ENCODE measurements at regions not wholly inside any gene's neighbourhood (a gene's known extent, or its start where the extent isn't known, plus 50 kb on each side); places are given as distances from the start of the nearest gene placed in this dataset.

GRCh38 chr6:21965953-21966539 is 330.8 kb downstream of the PRL start:
- in situ Hi-C loops (cut with MboI): no loop called here
- no peak overlapping the region for H2AFZ ChIP-seq
- H3F3A ChIP-seq (ENCODE audit: insufficient read depth): no peaks in the 10 kb centered on the region
- H3K4me3 ChIP-seq: no peak overlapping the region
- no peaks in the 10 kb centered on the region for H4K20me1 ChIP-seq (ENCODE audit: insufficient read depth)
- no peaks in the 10 kb centered on the region for H3K4me1 ChIP-seq (ENCODE audit: insufficient read depth)
- H3K36me3 ChIP-seq (ENCODE audit: low read depth): no peaks in the 10 kb centered on the region
- TF ChIP-seq EZH2phosphoT487 (IDR thresholded peaks at IDR 0.05; ENCODE audit: insufficient read depth, low read depth) (no peak), EZH2 (IDR thresholded peaks at IDR 0.05; ENCODE audit: insufficient read depth, poor library complexity, severe bottlenecking) (no peak)
- no peak for DNase-seq
- no peak overlapping the region for H3K27ac ChIP-seq
- WGBS, 2 experiments (ENCODE audit: low coverage in 1 of 2, low lambda C conversion rate in 2 of 2, missing lambda C conversion rate in 2 of 2): 86 to 88% methylated on average over 8 of the region's 8 CpGs
- H3K9me2 ChIP-seq (ENCODE audit: insufficient read depth): no peaks in the 10 kb centered on the region
- H3K79me2 ChIP-seq (ENCODE audit: insufficient read depth): no peaks in the 10 kb centered on the region
- no peak overlapping the region for H3K4me2 ChIP-seq (ENCODE audit: unreplicated experiment)
- H3K9me3 ChIP-seq (ENCODE audit: low read depth): no peaks in the 10 kb centered on the region
- H3K9ac ChIP-seq: no peak overlapping the region
- no peaks in the 10 kb centered on the region for H3K27me3 ChIP-seq (replicated peaks; ENCODE audit: insufficient read depth)

- no peaks in the 10 kb centered on the region for H3K9me3 ChIP-seq (ENCODE audit: low read depth)
- no peak for DNase-seq
- H3K9me2 ChIP-seq (ENCODE audit: insufficient read depth): no peaks in the 10 kb centered on the region
- no peaks in the 10 kb centered on the region for H3K4me1 ChIP-seq (ENCODE audit: insufficient read depth)
- no peaks in the 10 kb centered on the region for H3F3A ChIP-seq (ENCODE audit: insufficient read depth)
- H4K20me1 ChIP-seq (ENCODE audit: insufficient read depth): no peaks in the 10 kb centered on the region
- no peak for TF ChIP-seq EZH2phosphoT487 (IDR thresholded peaks at IDR 0.05; ENCODE audit: insufficient read depth, low read depth)
- no peak for TF ChIP-seq EZH2 (IDR thresholded peaks at IDR 0.05; ENCODE audit: insufficient read depth, poor library complexity, severe bottlenecking)
- WGBS, 2 experiments (ENCODE audit: low coverage in 1 of 2, low lambda C conversion rate in 2 of 2, missing lambda C conversion rate in 2 of 2): 46 to 48% methylated on average over 9 of the region's 9 CpGs
- no peaks in the 10 kb centered on the region for H3K27me3 ChIP-seq (replicated peaks; ENCODE audit: insufficient read depth)
- no peak overlapping the region for H3K4me2 ChIP-seq (ENCODE audit: unreplicated experiment)
- H3K9ac ChIP-seq: no peak overlapping the region
- no peaks in the 10 kb centered on the region for H3K36me3 ChIP-seq (ENCODE audit: low read depth)
- H3K79me2 ChIP-seq (ENCODE audit: insufficient read depth): no peaks in the 10 kb centered on the region
- H2AFZ ChIP-seq: no peak overlapping the region
- H3K27ac ChIP-seq: no peak overlapping the region
- H3K4me3 ChIP-seq: no peak overlapping the region
- in situ Hi-C loops (cut with MboI): no loop called here
Observed at GRCh38 chr6:21967056-21967974, 329.5 kb downstream of the PRL start.

DNA sequence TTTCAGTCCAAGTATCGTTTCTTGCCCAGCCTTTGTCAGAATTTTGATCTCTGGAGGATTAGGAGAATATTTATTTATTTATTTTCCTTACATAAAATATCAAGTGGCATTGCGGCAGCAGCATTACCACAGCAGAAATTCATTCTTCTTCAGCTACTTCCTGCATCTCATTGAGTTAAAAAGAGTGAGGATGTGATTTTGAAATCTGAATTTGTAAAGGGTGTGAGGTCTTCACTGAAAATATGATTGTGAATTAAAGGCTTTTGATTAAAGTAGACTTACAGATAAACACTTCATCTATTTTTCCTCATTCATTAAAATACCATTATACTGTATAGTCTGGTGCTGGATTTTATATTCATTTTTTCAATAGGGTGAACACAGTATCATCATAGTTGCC is 328.4 kb downstream of the PRL start:
- Histone ChIP-seq H2AFZ (no peak overlapping the region), H3K4me2 (ENCODE audit: unreplicated experiment) (no peak overlapping the region), H3K9me3 (ENCODE audit: low read depth) (no peaks in the 10 kb centered on the region), H3K4me3 (no peak overlapping the region), H3K9me2 (ENCODE audit: insufficient read depth) (no peaks in the 10 kb centered on the region), H3K27ac (no peak overlapping the region), H3K4me1 (ENCODE audit: insufficient read depth) (no peaks in the 10 kb centered on the region), H4K20me1 (ENCODE audit: insufficient read depth) (no peaks in the 10 kb centered on the region), H3K27me3 (replicated peaks; ENCODE audit: insufficient read depth) (no peaks in the 10 kb centered on the region), H3F3A (ENCODE audit: insufficient read depth) (no peaks in the 10 kb centered on the region), H3K9ac (no peak overlapping the region), H3K36me3 (ENCODE audit: low read depth) (no peaks in the 10 kb centered on the region), H3K79me2 (ENCODE audit: insufficient read depth) (no peaks in the 10 kb centered on the region)
- 82 to 90% methylated on average over 2 of the region's 2 CpGs for WGBS, 2 experiments (ENCODE audit: low coverage in 1 of 2, low lambda C conversion rate in 2 of 2, missing lambda C conversion rate in 2 of 2)
- no peak for DNase-seq
- TF ChIP-seq EZH2phosphoT487 (IDR thresholded peaks at IDR 0.05; ENCODE audit: insufficient read depth, low read depth) (no peak), EZH2 (IDR thresholded peaks at IDR 0.05; ENCODE audit: insufficient read depth, poor library complexity, severe bottlenecking) (no peak)
- in situ Hi-C loops (cut with MboI): no loop called here

- no peaks in the 10 kb centered on the region for H3K4me1 ChIP-seq (ENCODE audit: insufficient read depth)
- in situ Hi-C loops (cut with MboI): no loop called here
- no peaks in the 10 kb centered on the region for H3F3A ChIP-seq (ENCODE audit: insufficient read depth)
- no peaks in the 10 kb centered on the region for H3K36me3 ChIP-seq (ENCODE audit: low read depth)
- H3K27me3 ChIP-seq (replicated peaks; ENCODE audit: insufficient read depth): no peaks in the 10 kb centered on the region
- no peak for DNase-seq
- H3K4me3 ChIP-seq: no peak overlapping the region
- H4K20me1 ChIP-seq (ENCODE audit: insufficient read depth): no peaks in the 10 kb centered on the region
- H3K9me2 ChIP-seq (ENCODE audit: insufficient read depth): no peaks in the 10 kb centered on the region
- H3K9me3 ChIP-seq (ENCODE audit: low read depth): no peaks in the 10 kb centered on the region
- no peaks in the 10 kb centered on the region for H3K79me2 ChIP-seq (ENCODE audit: insufficient read depth)
- H3K27ac ChIP-seq: no peak overlapping the region
- no peak for TF ChIP-seq EZH2phosphoT487 (IDR thresholded peaks at IDR 0.05; ENCODE audit: insufficient read depth, low read depth)
- no peak for TF ChIP-seq EZH2 (IDR thresholded peaks at IDR 0.05; ENCODE audit: insufficient read depth, poor library complexity, severe bottlenecking)
- no peak overlapping the region for H3K9ac ChIP-seq
- no peak overlapping the region for H3K4me2 ChIP-seq (ENCODE audit: unreplicated experiment)
- 76 to 77% methylated on average over 4 of the region's 4 CpGs for WGBS, 2 experiments (ENCODE audit: low coverage in 1 of 2, low lambda C conversion rate in 2 of 2, missing lambda C conversion rate in 2 of 2)
- no peak overlapping the region for H2AFZ ChIP-seq
Observed at GRCh38 chr6:21969192-21969591, 327.6 kb downstream of the PRL start.
